ENCODE measurements at regions not wholly inside any gene's neighbourhood (a gene's known extent, or its start where the extent isn't known, plus 50 kb on each side); places are given as distances from the start of the nearest gene placed in this dataset.

DNA sequence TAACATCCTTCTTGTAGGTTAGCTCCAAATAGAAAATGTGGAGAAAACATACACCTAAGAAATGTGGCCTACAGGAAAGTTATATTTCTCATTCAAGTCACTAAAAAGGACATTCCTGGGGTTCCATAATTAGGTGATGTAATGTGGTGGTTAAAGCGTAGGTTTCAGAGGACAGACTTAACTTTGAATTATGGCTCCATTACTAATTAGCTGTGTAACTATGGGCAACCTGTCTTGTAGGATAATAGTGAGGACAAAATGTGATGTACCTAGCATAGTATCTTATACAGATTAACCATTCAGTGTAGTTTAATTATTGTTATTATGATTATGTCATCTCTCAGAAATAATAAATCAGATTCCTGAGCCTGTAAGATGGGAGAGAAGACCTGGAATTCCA is 602.5 kb downstream of the TSN start:
- no peak for DNase-seq

DNA sequence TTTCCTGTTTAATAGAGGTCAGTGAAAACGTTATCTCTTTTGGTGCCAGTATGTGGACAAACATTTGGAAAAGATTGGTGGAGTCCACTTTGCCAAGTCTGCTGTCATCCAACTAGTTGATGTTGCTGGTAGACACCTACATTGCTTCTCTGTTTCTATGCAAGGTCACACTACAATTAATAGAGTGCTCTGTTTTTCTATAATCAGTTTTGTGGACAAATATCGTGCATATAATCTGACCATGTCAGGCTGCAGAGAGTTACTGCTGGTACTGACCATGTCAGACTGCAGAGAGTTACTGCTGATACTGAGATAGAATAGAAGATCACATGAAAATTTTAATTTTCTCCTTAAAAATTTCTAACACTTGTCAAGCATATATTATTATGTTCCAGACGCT is 603.3 kb downstream of the TSN start:
- DNase-seq, result no peak

DNA sequence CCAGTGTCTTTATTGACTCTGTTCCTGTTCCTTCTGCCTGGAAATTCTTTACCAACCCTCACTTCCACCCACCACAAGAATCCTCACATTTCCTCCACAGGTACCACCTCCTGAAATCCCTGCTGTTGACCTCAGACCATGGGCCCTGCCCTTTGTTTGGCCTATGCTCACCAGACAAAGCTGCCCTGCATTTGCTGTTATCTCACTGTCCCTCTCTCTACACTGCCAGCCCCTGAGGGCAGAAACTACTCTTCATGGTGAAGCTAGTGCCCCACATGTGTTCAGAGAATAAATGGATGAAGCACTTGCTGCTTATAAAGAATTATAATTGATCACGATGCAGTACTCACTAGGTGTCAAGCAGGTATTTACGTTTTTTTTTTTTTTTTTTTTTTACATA is 608.4 kb downstream of the TSN start:
- no peak for DNase-seq

DNA sequence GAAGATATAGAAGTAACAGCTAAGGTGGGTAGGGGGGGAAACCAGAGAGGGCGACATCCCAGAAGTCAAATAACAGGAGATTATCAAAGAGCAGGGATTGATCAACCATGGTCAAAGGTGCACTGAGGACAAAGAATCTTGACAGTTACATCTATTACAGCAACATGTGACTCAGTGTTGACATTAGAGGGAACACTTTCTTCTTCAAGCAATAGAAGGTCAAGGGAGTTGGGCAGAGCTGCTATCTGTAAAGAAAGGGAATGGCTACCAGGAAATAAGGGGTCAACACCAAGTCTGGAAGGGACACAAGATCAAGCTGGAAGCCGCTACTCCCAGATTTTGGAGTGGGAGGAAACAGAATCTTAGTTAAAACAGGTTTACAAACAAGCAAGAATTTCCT is 611.0 kb downstream of the TSN start:
- DNase-seq, result no peak

DNA sequence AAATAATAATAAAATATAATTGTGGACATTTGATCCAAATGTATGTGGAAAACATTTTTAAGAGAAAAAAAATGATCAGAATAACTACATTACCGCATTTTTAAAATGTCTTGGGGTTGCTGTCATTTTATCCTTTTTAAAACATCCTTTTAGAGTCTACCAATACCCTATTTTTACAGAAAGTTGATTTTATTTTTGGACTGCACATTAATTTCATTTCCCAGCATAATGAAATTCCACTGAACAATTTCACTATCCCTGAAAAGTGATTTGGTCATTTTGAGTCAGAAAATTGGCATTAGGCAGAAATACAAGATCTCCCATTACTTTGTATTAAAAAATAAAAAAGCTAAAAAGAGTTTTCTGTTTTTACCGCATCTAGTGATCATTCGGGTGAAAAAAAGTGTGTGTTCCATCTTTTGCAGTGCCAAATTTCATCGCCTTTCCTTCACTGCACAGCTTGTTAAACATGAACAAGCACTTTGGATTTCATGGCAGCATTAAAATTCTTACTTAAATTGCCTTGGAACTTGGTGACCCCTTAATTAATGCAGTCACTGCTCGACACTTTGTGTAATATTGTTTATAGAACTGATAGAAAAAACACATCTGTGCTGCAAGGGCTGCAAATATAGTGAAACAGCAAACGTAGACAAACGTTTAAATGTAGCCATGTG is 611.7 kb downstream of the TSN start:
- DNase-seq, result no peak

DNA sequence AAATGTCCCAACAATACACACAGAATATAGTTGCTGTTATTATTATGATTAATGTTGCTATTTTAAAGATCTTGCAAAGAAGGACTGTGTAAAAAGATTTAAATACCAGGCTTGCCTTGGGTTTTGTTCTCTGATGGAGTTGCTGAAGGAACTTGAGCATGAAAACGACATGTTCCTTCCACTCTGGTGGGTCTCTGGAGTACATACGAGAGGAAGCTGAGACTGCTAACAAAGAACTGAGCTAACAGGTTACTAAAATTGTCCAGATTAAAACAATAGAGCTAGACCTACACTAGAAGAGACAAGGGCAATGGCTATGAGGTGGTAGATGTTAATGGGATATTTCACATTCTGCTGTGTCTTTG is 612.2 kb downstream of the TSN start:
- DNase-seq, result no peak

DNA sequence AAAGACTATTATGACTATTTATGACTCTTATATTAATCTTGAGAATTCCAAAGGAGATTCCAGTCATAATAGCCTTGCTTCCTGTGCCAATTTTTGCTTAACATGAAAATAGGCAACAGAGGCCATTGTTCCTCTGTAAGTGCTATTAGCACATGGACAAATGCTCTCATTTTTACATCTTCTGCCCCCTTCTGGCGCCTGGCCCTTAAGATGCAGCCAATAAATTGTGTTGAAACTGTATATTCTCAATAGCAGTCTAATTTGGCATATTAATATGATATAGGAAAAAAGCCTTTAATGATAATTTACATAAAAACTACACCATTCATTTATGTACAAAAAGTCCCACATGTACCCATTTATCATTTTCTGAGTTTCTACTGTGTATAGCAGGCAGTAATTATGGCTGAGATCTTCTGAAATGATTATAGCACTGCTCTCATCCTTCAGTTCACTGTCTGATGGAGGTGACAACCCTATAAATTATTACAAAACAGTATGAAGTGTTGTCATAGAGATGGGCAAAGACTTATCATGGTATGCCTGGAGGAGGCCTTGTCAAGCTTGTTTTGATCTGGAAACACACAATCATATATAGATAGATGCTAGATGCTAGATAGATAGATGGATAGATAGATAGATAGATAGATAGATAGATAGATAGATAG is 613.3 kb downstream of the TSN start:
- no peak for DNase-seq

DNA sequence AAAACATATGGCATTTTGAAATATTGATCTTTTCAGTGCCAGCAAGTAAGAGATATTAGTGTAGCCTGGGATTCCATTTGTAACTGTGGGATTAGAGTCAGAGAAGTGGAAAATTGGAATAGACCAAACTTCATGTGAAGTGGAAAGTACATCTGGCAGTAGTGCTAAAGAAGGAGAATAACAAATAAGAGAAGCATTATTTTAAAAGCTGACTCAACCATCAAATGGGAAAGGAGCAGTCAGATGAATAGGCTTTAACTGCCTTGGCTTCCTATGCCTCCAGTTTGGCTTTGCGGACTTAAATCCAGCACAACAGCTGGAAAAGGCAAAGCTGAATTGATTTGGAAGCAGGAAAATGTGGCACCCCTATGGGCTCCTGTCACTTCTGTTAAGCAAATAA is 623.1 kb downstream of the TSN start:
- no peak for DNase-seq

DNA sequence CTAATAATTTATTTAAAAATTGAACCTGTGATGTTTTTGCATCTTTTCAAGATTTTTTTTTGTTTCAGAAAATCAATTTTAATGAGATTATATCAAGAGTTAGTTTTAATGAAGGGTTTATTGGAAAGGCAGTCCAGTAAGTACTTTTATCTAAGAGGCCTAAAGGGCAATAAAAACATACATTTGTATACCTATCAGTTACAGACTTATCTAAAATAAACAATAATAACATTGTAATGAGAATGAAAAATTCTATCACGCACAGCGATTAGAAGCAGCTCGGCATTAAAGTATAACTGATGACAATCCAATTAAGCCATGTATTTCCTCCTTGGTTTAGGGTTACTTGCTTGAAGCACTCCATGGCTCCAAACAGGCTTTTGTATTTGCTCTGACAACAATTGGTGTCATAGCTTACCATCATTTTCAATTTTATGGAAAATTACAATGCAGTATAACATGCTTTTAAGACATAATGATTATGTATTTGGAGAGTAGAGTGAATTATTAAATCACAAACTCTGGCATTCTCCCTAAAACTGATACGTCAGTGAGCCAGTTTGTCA is 629.4 kb downstream of the TSN start:
- no peak for DNase-seq

DNA sequence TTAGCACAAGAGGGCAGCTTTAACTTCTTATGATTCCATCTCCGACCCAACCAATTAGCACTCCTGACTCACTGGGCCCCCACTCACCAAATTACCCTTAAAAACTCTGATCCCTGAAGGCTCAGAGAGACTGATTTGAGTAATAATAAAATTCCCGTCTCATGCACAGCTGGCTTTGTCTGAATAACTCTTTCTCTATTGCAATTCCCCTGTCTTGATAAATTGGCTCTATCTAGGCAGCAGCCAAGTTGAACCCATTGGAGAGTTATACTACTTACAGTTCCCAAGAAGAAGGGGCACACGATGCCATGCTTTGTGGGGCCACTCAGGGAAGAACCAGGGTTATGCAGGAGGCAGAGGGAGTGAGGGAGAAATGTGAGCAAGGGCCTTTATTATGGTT is 632.8 kb downstream of the TSN start:
- DNase-seq, result no peak

DNA sequence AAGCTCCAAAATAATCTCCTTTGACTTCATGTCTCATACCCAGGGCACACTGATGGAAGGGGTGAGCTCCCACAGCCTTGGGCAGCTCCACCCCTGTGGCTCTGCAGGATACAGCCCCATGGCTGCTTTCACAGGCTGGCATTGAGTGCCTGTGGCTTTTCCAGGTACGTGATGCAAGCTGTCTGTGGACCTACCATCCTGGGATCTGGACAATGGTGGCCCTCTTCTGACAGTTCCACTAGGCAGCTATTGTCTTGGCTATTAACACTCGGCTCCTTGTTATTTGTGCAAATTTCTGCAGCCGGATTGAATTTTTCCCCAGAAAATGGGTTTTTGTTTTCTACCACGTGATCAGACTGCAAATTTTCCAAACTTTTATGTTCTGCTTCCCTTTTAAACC is 634.2 kb downstream of the TSN start:
- DNase-seq, result no peak

DNA sequence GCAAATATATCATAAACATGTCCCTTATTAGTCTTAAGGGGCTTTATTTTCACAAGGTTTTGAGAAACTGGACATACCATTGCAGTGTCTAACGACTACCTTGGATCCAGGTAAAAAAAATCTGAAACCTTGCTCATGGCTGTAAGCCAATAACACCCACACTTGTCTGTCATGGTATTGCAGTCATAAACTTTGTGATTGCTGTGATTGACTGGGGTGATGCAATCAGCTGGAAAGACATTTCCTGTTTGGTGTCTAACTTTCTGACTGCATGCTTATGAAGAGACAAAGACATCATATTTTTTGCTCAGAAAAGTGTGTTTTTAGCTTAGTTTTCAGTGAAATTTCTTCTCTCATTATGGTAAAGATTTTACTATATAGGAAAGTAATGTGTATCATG is 635.0 kb downstream of the TSN start:
- no peak for DNase-seq

DNA sequence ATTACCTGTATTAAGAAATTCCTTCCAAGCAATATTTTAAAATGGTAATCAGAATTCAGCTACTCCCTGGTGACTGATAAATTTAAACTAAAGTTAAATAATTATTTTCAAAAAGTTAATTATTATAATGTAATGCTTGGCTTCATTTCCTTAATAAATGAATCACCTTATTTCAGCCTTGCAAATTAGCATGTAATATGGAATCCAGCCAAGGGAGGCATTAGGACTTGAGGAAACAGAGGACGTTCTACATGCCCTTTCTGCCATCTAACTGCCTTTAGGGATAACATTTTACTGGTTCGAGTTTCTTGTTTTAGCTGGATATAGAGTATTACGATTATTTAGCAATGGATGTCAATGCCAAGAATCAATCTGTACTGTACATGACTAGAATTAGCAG is 636.3 kb downstream of the TSN start:
- no peak for DNase-seq

DNA sequence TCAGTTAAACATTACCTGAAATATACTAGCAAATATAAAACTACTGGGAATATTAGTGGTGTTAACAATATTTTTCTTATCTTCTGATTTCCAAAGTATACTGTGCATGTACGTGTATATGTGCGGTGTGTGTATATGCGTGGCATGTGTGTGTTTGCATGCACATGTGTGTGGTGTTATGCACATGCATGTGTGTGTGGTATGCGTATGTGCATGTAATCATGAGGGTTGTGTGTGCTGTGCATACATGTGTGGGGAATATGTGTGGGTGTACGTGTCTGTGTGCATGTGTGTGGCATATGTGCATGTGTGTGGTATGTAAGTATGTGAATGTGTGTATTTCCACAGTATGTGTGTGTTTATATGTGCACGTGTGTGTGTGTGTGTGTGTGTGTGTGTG is 640.2 kb downstream of the TSN start:
- DNase-seq, result no peak

DNA sequence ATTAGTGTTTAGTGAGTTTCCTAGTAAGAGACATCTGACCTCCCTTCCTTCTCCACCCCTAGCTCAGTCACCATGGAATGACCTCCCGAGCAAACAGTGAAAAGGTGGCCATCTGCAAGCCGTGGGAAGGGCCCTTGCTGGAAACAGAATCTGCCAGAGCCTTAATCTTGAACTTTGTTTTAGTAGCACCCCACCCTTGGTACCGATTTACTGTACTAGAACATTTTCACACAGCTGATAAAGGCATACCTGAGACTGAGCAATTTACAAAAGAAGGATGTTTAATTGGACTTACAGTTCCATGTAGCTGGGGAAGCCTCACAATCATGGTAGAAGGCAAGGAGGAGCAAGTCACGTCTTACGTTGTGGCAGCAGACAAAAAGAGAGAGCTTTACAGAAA is 655.8 kb downstream of the TSN start:
- no peak for DNase-seq

DNA sequence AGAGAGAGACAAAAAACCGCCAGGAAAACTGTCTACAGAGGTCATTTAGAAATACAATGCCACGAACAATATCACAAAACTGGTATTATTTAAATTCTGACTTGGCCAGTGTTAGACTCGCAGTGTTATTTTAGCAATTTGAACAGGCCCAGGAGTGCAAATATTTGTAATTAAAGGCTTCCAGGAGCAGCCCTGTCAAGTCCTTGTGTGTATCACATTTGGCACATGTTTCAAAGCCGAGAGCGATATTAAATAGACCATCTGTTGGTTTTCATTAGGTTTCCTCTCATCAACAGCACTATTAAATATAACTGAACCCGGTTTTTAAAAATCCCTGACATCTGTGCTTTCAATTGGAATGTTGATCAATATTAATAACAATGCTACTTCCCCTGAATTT is 656.9 kb downstream of the TSN start:
- no peak for DNase-seq

DNA sequence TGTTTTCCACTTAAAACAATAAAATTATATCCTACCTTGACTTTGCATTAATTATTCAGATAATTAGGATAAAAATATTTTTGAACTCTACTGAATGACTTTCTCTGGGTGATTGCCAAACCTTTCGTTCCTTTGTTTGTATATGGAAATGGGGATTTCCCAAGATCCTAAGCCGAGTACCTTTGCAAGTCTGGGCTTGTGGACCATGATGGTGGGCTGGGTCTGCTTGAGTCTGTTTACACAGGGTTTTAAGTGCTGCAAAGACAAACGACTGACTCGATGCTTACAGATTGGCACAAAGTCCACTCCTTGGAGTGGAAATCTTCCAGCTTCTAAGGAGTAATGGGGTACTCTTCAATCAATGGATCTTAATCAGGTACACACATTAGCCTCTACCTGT is 659.5 kb downstream of the TSN start:
- no peak for DNase-seq

DNA sequence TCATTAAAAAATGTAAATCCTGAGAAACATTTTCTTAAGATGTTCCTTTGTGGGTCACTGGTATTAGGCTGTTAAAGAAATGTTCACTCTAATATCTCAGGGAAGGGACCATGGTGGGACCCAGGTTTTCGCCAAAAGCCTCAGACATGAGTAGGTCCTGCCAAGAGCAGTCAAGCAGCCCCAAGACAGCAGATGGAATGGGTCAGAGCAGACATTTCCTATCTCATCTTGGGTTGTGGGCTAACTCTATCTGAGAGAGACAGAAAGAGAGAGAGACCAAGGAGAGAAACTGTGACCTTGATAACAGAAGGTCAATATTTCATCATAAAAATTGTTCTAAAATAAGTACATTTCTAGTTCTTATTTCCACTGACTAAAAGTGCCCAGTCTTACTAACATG is 661.7 kb downstream of the TSN start:
- DNase-seq, result no peak

DNA sequence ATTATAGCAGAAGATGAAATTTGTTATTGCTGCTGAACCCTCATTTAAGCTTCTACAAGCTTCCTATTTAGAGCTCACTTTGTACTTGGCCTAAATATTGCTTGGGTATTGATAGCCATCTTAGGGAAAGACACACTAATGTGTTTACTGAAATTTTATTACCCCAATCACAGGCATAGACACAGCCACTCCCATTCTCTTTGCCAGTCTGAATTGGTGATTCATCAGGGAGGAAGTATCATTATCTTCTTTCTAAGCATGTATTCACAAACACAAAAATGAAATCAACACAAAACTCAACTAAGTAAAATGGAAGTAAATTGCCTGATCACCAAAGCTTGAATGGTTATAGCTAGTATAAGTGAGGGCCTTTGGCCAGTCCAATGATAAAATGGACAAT is 666.3 kb downstream of the TSN start:
- DNase-seq, result no peak

DNA sequence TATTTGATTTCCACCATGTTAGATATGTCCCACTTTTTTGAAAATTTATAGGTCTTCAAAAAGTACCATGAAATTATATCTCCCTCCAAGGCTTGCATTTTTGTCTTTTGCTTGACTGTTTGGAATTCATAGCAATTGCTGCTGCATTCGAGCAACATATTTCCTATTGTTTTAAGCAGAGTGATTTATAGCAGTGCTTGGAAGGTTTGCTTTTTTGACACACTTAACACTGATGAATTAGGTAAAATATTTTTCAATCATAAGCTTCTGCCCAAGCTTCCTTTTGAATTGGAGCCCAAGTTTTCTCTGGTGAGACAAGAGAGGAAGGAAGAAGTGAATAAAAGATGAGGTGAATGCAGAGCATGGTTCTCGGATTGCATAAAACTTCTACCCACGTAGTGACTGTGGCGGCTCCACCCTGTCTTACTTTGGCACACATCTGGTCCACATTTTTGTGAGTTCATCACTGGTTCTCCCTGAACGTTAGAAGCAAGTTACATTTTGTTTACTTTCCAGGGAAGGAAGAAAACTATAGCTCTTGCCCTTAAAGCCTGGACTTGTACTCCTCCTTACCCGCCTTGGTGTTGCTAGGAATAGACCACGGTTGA is 667.0 kb downstream of the TSN start:
- DNase-seq, result no peak

DNA sequence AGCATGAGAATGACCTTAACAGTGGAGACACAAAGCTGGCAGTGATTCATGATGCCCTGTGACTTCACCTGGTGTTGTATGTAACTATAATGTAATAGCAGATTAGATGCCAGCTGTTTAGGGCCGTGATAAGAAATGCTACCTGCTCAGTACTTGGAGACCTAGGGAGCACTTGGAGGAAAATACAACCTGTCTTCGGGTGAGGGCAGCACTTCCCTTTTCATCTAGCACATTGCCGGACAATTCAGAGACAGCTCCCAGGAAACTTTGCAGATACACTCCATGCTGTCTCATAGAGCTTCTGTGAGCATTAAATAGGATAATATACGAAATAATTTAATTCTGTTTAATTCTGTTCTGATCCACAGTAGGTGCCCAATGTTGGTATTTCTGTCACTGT is 668.5 kb downstream of the TSN start:
- DNase-seq, result no peak

DNA sequence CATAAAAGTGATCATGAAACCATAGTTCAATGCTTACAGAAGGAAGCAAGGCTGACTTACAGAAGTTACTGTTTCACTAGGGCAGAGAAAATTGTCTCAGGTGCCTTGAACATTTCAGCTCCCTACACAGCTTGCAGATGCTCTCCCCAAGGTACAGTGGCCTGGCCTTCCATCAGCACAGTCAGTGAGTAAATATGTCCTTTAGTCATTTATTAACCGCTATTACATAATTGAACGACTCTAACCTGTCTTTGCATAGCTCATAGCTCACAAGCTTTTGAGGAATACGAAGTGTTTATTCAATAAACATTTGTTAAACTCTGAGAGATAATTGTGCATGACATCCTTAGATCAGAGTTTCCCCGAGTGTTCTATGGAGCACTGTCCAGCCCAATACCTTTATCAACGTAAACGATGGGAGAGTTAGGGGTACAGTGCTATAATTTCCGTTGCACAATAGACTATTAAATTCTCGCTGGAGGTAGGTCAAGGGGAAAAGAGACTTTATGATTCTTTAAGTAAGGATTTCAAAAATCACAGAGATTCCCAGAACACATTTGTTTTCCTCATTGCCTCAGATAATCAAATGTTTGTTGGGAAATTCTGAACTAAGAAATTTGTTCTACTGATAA is 677.8 kb downstream of the TSN start:
- no peak for DNase-seq

DNA sequence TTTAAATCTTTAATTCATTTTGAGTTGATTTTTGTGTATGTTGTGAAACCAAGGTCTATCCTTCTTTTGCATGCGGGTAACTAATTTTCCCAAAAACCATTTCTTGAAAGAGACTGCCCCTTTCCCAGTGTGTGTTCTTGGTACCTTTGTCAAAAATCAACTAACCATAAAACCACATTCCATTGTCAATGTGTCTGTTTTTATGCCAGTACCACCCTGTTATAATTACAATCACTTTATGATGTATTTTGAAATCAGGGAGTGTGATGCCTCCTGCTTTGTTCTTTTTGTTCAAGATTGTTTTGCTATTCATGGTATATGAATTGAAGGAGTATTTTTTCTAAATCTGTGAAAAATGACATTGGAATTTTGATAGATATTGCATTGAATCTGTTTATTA is 689.6 kb downstream of the TSN start:
- no peak for DNase-seq

DNA sequence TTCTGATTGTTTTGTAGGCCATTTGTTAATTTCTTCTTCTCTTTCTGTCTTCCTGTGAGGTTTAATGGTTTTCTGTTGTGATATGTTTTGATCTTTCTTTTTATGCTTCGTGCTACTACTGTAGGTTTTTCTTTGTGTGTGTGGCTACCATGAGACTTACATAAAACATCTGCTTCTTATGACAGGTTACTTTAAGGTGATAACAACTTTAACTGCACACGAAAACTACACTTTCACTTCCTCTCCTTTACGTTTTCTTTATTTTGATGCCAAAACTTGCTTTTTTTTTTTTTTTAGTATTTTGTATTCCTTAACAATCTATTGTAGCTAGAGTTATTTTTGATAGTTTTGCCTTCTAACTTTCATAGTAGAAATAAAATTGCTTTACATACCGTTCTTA is 691.3 kb downstream of the TSN start:
- DNase-seq, result no peak

Measured in stimulated activated CD4-positive, alpha-beta T cell treated with anti-CD3 and anti-CD28 coated beads, Interleukin-4, amount 100 ng/mL, for 24 hours (primary cell).